ENCODE measurements at regions not wholly inside any gene's neighbourhood (a gene's known extent, or its start where the extent isn't known, plus 50 kb on each side); places are given as distances from the start of the nearest gene placed in this dataset.

DNA sequence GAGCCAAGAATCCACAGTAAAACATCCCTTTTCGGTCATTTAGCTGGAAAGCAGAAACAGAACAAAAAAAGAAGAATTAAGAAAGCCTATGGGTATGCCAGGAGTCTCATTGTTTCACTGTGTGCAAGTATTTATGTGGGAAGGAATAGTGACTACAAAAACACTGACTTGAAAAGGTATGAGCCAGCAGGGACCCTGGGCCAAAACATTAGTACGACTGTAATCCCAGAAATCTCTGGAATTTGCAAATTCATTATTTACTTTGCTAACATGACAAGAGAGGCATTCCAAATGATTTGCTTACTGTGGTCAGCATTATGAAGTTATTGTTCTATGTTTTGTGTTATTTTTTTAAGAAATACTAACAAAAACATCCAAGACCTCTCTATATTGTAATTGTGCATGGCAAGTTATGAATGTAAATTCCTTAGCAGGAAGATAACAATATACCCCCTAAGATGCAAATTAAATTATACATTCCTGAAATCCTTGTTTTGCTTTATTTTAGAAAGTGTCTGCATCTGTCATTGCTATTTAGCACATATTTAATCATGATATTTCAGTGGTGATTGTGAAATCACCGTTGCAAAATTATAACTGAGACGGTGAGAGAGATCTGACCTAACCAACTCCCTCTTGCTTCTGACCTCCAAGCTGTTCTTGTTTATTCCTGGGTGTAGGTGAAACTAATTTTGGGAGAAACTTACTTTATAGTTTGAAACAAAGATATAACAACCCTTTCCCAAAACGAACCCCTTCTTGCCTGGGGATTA, 299.2 kb downstream of the ZPLD1 start:
- no peak overlapping the region for H3K4me3 ChIP-seq (ENCODE audit: low read depth, low read length)
- DNase-seq (ENCODE audit: low read depth), result peak; percentile 8
- TF ChIP-seq, protein P1, sequence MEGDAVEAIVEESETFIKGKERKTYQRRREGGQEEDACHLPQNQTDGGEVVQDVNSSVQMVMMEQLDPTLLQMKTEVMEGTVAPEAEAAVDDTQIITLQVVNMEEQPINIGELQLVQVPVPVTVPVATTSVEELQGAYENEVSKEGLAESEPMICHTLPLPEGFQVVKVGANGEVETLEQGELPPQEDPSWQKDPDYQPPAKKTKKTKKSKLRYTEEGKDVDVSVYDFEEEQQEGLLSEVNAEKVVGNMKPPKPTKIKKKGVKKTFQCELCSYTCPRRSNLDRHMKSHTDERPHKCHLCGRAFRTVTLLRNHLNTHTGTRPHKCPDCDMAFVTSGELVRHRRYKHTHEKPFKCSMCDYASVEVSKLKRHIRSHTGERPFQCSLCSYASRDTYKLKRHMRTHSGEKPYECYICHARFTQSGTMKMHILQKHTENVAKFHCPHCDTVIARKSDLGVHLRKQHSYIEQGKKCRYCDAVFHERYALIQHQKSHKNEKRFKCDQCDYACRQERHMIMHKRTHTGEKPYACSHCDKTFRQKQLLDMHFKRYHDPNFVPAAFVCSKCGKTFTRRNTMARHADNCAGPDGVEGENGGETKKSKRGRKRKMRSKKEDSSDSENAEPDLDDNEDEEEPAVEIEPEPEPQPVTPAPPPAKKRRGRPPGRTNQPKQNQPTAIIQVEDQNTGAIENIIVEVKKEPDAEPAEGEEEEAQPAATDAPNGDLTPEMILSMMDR (conservative IDR thresholded peaks at IDR 0.05; ENCODE audit: low read depth, low read length), result no peak

DNA sequence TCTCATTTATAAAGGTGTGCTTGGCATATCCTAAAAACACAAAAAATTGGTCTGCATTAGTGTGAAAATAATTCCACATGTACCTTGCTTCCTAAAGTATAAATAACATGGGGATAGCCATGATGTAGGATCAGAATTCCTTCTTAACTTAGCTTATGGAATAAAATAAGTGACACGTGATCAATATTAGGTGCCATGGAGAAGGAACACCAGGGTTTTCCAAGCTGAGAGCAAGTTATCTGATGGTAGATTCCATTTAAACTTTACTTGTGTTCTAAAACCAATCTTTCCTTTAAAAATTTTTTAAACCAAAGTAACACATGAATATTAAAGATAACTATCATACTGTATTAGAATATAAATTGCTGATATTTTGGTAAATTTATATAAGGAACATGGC, 300.5 kb downstream of the ZPLD1 start:
- no peak for DNase-seq (ENCODE audit: low read depth)
- TF ChIP-seq, protein P1 (conservative IDR thresholded peaks at IDR 0.05; ENCODE audit: low read depth, low read length), result no peak
- H3K4me3 ChIP-seq (ENCODE audit: low read depth, low read length), result no peak overlapping the region

DNA sequence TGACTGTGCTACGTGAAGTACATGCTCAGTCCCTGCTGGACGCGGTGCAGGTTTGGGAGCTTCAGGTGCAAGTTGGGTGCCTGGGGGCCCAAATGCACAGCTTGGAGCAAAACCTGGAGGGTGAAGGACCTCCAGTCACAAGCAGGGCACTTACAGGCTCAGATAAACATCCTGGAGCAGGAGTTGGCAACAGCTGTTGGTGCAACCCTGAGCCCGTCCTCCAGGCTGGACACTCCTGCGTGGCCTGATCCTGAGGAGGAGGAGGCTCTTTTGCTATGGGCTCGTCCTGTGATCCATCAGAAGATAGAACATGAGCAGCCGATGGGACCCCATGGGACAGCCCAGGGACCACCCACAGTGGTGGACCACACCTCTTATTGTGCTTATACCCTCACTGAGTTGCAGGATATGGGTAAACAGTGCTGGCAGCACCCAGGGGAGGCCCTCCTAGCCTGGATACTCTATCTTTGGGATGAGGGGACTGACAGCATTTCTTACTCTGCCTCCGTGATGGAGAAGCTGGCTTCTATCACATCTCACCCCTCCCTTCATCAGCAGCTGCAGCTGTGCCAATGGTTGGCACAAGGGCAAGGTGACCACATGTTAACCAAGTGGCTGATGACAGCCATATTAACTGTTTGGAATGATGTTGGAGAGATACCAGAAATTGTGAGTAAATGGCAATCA, 301.6 kb downstream of the ZPLD1 start:
- TF ChIP-seq, protein P1 (conservative IDR thresholded peaks at IDR 0.05; ENCODE audit: low read depth, low read length), result no peak
- no peak overlapping the region for H3K4me3 ChIP-seq (ENCODE audit: low read depth, low read length)

DNA sequence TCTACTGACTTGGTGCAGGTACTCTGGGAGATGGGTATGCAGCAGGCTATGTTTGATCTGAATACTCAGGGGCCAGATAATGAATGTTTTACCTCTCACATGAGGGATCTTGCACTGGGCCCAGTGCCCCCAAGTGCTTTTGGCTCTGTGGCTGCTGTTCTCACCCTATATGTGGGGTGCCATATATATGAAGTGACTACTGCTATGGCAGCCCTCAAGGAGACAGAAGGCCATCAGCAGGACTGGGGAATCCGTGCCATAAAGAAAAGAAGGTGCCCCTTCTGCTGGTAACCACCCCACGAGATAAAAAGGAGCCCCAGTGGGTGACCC, 302.1 kb downstream of the ZPLD1 start:
- TF ChIP-seq, protein P1 (conservative IDR thresholded peaks at IDR 0.05; ENCODE audit: low read depth, low read length), result no peak
- H3K4me3 ChIP-seq (ENCODE audit: low read depth, low read length), result no peak overlapping the region
- no peak for DNase-seq (ENCODE audit: low read depth)

More for the DNA sequence above, 301.6 kb downstream of the ZPLD1 start:
- no peak for DNase-seq (ENCODE audit: low read depth)

DNA sequence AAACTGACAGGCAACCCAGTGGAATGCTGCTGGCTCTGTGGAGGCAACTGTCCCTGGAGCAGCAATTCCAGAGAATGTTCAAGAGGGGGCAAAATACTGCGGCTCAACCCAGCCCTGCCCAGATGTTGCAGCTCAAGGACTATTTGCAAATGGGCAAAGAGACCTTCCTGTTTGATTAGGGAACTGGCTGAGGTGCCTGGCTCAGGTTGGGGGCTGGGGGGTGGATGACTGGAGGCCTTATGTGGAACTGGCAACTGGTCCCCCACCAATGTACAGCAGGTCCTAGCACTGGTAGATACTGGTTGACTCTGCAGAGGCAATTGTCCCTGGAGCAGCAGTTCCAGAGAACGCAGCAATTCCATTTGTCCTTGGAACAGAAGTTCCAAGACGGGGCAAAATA, 302.5 kb downstream of the ZPLD1 start:
- H3K4me3 ChIP-seq (ENCODE audit: low read depth, low read length), result no peak overlapping the region
- TF ChIP-seq, protein P1 (conservative IDR thresholded peaks at IDR 0.05; ENCODE audit: low read depth, low read length), result no peak
- DNase-seq (ENCODE audit: low read depth), result no peak

DNA sequence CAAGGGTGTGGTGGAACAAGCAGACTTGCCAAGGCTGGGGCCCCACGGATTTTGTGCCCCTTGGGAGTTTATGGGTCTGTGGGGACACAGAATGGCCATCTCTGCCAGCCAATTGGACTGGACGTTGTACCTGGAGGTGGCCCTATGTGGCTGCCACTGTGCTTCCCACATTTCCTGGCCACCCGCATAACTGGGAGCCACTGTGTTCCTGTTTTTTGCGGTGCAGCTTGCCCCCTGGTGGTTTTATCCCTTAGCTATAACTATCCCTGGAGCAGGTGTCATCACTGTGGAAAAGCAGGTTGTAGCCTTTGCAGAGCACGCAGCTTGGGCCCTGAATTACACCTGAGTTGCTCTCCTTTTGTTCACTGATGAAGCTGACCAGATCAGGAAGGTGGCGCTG, 306.3 kb downstream of the ZPLD1 start:
- H3K4me3 ChIP-seq (ENCODE audit: low read depth, low read length), result no peak overlapping the region
- TF ChIP-seq, protein P1 (conservative IDR thresholded peaks at IDR 0.05; ENCODE audit: low read depth, low read length), result no peak
- DNase-seq (ENCODE audit: low read depth), result no peak

DNA sequence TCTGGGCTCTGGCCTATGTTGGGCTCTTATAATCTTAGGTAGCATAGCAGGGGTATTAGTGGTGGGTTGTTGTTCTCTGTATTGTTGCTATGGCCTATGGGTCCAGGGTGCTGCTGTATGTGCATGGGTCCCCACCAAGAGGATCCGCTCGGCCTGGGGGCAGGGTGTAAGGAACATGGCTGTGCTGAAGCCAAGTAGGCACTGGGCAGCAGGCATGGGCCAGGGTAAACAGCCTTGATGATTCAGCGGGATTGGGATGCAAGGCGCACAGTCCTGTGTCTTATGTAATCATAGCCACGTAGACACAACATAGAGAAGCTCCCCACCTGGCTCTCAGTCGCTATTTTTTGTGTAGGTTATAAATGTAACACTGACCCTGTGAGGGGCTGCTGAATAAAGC, 306.9 kb downstream of the ZPLD1 start:
- TF ChIP-seq, protein P1 (conservative IDR thresholded peaks at IDR 0.05; ENCODE audit: low read depth, low read length), result no peak
- no peak for DNase-seq (ENCODE audit: low read depth)

More for the DNA sequence above, 306.9 kb downstream of the ZPLD1 start:
- H3K4me3 ChIP-seq (ENCODE audit: low read depth, low read length), result no peak overlapping the region
